SK-N-SH (cell line): ENCODE measurements at regions not wholly inside any gene's neighbourhood (a gene's known extent, or its start where the extent isn't known, plus 50 kb on each side); places are given as distances from the start of the nearest gene placed in this dataset.

Experiments
- RAD21 ChIP-seq: IDR thresholded peaks from 2 replicates; pipeline ENCODE4 v1.6.1; 2012; ENCODE audit warnings: mild to moderate bottlenecking, low read length
- TAF1 ChIP-seq: IDR thresholded peaks from 2 replicates; pipeline ENCODE4 v1.6.1; 2012; ENCODE audit warnings: low read depth, mild to moderate bottlenecking, low read length, moderate library complexity, borderline replicate concordance
- YY1 ChIP-seq: IDR thresholded peaks from 2 replicates; pipeline ENCODE4 v1.4.0; 2012; ENCODE audit warnings: low read depth, mild to moderate bottlenecking
- TF ChIP-seq, protein P1 (sequence below): fragments of 200-600 bp; sonication (generic); IDR thresholded peaks from 2 replicates; pipeline ENCODE4 v1.6.1; 2017; ENCODE audit warnings: antibody characterized with exemption, mild to moderate bottlenecking, moderate library complexity

DNA sequence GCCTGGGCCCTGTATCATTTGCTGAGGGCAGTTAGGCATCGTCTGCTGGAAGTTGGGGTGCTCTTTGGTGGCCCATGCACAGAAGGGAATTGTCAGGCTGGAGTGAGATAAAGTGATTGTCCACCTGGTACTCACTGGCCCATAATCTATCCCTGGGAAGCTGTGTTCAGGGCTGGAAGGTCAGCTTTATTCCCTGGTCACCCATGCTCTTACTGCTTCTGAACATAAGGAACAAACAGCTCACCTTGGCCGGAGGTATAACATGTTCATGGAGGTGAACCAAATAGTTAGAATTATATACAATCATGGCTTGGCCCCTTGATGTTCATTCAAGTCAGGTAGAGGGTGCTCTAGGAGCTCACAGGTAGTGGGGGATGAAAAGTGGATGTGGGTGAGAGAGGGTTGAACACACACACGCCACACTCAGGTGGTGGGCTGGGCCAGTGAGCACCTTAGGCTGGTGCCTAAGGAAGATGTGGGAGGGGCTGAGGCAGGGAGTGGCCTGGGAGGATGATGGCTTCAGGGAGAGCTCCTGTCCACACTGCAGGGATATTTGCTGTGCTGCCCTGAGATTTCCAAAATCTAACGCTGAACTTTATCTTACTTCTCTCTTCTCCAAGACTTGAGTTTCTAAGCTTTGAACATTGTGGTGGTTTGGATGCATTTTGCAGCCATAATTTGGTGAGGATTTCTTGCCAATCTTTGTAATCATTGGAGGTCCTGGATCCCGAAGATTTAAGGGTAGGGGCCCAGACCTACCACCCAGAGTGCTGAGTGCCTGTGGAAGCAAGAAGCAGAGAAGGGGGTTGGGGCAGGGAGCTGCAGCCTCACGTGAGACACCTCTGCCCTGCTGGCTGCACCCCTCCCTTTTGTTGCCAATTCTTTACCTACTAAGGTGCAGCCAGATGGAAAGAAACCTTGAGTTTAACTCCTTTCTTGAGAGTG is 420.6 kb downstream of the ZNF536 start:
- TF ChIP-seq RAD21 (no peak), YY1 (no peak), TAF1 (no peak)
- TF ChIP-seq, protein P1, sequence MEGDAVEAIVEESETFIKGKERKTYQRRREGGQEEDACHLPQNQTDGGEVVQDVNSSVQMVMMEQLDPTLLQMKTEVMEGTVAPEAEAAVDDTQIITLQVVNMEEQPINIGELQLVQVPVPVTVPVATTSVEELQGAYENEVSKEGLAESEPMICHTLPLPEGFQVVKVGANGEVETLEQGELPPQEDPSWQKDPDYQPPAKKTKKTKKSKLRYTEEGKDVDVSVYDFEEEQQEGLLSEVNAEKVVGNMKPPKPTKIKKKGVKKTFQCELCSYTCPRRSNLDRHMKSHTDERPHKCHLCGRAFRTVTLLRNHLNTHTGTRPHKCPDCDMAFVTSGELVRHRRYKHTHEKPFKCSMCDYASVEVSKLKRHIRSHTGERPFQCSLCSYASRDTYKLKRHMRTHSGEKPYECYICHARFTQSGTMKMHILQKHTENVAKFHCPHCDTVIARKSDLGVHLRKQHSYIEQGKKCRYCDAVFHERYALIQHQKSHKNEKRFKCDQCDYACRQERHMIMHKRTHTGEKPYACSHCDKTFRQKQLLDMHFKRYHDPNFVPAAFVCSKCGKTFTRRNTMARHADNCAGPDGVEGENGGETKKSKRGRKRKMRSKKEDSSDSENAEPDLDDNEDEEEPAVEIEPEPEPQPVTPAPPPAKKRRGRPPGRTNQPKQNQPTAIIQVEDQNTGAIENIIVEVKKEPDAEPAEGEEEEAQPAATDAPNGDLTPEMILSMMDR: no peak
